Pancreas (tissue), 10 donors: ENCODE measurements at regions not wholly inside any gene's neighbourhood (a gene's known extent, or its start where the extent isn't known, plus 50 kb on each side); places are given as distances from the start of the nearest gene placed in this dataset.
A peak's percentile ranks its signal among the peaks of the same experiment; 100 is the strongest.
"Not testable (repeated sequence)": the region's sequence is repeated elsewhere in the genome, so short reads cannot be mapped to it uniquely, and the experiment has no call there.

ENCODE experiments used
- ATAC-seq, 4 donors: fragments of 200-7000 bp; cut with Tn5 transposase; one replicate each; pipeline versions ENCODE4 v1.8.0 to v1.9.1; 2020; ENCODE audit warnings: mild to moderate bottlenecking in 4 of 4, moderate library complexity in 4 of 4
- DNase-seq, 6 donors: peaks; one replicate each; pipeline ENCODE4 v3.0.0-alpha.2; 2020
- FAIRE-seq: peaks from 2 replicates; lab custom pipeline; 2012; peaks lifted over from hg19 to GRCh38; lab: Jason Lieb, UNC
- H3K27ac ChIP-seq, 4 donors: fragments of 200-600 bp; sonication (generic); 1 replicate in 3 of 4; 2 replicates in 1 of 4; pipeline versions ENCODE4 v1.5.0 to v1.8.0; 2020
- H3K27me3 ChIP-seq, 4 donors: fragments of 200-600 bp; one replicate each; pipeline ENCODE4 v1.8.0; 2021
- H3K36me3 ChIP-seq, 3 donors: fragments of 200-600 bp; sonication (generic) in 1 of 3; one replicate each; pipeline versions ENCODE4 v1.5.0 to v1.8.0; 2020 to 2021
- H3K4me1 ChIP-seq, 3 donors: fragments of 200-600 bp; one replicate each; pipeline ENCODE4 v1.8.0; 2021
- H3K4me3 ChIP-seq, 4 donors: fragments of 200-600 bp; sonication (generic) in 2 of 4; one replicate each; pipeline versions ENCODE4 v1.5.0 to v1.8.0; 2020 to 2021
- H3K9me3 ChIP-seq, 4 donors: fragments of 200-600 bp; one replicate each; pipeline ENCODE4 v1.8.0; 2021
- WGBS, 2 donors: extraction: QIAGEN DNeasy Blood & Tissue Kit; methylation state at CpG; one replicate each; pipeline ENCODE4 v1.1.7; 2013; 5-methylcytosine and 5-hydroxymethylcytosine counted together
- intact Hi-C, 3 donors: fragments of 100-400 bp; cut with DNase I; formaldehyde crosslinking; loops; one replicate each; pipeline versions ENCODE4 v1.11.1 to v1.14.2; 2022
- TF ChIP-seq, protein P1 (sequence below), 4 donors: fragments of 200-600 bp; sonication (generic) in 3 of 4; IDR thresholded peaks; one replicate each; pipeline versions ENCODE4 v1.5.0 to v1.8.0; 2021; ENCODE audit warnings: antibody characterized with exemption in 4 of 4
- donor health status: healthy with polysubstance abuse.
- donor health status: DM: no; HTN: no; CAD: no; lungs with moderate emphysema.
- donor health status: DM: no; HTN: no; CAD: no.
- donor health status: control.
- donor health status: control.
- donor health status: Bipolar disorder and iron deficiency.
- donor health status: DM: yes; HTN: yes; CAD: no.
- donor health status: DM: no; HTN: no; CAD: no.
- donor health status: DM: no; HTN: no; CAD: no.
- donor health status: DM: yes; HTN: yes; CAD: no.

DNA sequence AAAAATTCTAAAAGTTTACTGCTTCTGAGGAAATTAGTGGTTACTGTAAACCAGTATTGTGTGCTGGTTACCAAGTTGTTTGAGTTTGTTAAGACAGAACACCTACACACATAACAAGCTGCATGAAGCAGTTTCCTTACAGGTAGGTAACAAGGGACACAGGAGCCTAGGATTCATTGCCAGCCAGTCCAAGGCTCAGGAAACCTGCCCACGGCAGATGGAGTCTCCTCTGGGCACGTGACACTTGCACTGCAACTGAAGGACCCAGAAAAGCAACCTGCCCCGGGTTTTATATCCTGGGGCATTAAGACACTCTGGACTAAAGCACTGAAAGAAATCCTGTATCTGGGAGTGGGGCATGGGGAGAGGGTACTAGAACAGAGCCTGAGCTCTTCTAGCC lies 639.3 kb downstream of the ADCYAP1 start:
- WGBS, 2 donors: 54% methylated on average over 3 of the region's 3 CpGs
- no peak for FAIRE-seq
- TF ChIP-seq, protein P1, sequence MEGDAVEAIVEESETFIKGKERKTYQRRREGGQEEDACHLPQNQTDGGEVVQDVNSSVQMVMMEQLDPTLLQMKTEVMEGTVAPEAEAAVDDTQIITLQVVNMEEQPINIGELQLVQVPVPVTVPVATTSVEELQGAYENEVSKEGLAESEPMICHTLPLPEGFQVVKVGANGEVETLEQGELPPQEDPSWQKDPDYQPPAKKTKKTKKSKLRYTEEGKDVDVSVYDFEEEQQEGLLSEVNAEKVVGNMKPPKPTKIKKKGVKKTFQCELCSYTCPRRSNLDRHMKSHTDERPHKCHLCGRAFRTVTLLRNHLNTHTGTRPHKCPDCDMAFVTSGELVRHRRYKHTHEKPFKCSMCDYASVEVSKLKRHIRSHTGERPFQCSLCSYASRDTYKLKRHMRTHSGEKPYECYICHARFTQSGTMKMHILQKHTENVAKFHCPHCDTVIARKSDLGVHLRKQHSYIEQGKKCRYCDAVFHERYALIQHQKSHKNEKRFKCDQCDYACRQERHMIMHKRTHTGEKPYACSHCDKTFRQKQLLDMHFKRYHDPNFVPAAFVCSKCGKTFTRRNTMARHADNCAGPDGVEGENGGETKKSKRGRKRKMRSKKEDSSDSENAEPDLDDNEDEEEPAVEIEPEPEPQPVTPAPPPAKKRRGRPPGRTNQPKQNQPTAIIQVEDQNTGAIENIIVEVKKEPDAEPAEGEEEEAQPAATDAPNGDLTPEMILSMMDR (IDR thresholded peaks at IDR 0.05): no peak
- no peak overlapping the region for H3K27ac ChIP-seq
- intact Hi-C loops: no loop called here
- H3K27me3 ChIP-seq: no peaks in the 10 kb centered on the region
- H3K4me1 ChIP-seq: no peaks in the 10 kb centered on the region
- DNase-seq: no peak
- no peak overlapping the region for H3K4me3 ChIP-seq
- no peak for ATAC-seq
- no peaks in the 10 kb centered on the region for H3K36me3 ChIP-seq
- H3K9me3 ChIP-seq: no peaks in the 10 kb centered on the region

DNA sequence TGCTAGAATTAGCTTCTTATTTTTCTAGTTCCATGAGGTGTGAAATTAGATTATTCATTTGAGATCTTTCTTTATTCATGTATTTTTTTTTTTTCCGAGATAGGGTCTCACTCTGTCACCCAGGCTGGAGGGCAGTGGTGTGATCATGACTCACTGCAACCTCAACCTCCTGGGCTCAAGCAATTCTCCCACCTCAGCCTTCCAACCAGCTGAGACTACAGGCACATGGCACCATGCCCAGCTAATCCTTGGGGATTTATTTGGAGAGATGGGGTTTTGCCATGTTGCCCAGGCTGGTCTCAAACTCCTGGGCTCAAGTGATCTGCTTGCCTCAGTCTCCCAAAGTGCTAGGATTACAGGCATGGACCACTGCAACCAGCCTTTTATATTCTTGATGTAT lies 653.0 kb downstream of the ADCYAP1 start:
- H3K27me3 ChIP-seq, ATAC-seq, H3K27ac ChIP-seq, H3K4me1 ChIP-seq, intact Hi-C loops, H3K4me3 ChIP-seq, DNase-seq, H3K36me3 ChIP-seq, H3K9me3 ChIP-seq, FAIRE-seq: not testable (repeated sequence)
- WGBS, 2 donors: 44 to 52% methylated on average over 1 of the region's 1 CpG

DNA sequence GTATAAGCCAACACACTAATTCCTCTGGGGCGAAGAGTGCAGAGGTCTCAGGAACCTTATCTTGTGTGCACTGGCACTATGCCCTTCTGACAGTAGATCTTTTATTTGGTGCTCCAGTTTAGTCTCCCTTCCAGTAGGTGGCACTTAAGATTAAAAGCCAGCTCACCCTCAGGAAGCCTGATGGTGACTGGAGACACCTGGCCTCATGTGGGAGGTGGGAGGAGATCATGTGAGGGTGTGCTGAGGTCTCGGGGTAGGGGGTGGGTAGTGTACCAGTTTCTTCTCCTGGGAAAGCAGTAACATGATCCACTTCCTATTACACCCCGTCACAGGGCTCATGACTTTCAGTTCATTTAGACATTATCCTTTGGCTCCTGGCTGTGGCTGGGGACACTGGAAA lies 654.9 kb downstream of the ADCYAP1 start:
- Histone ChIP-seq H3K27ac (no peak overlapping the region), H3K9me3 (no peaks in the 10 kb centered on the region), H3K4me1 (no peaks in the 10 kb centered on the region), H3K36me3 (no peaks in the 10 kb centered on the region), H3K4me3 (no peak overlapping the region), H3K27me3 (no peaks in the 10 kb centered on the region)
- TF ChIP-seq, protein P1 (IDR thresholded peaks at IDR 0.05): no peak
- DNase-seq (no peak), FAIRE-seq (no peak), ATAC-seq (peak in 3 of 4 donors; percentile 22 to 57 (median 28))
- WGBS, 2 donors: 29 to 38% methylated on average over 3 of the region's 3 CpGs
- intact Hi-C loops: no loop called here

DNA sequence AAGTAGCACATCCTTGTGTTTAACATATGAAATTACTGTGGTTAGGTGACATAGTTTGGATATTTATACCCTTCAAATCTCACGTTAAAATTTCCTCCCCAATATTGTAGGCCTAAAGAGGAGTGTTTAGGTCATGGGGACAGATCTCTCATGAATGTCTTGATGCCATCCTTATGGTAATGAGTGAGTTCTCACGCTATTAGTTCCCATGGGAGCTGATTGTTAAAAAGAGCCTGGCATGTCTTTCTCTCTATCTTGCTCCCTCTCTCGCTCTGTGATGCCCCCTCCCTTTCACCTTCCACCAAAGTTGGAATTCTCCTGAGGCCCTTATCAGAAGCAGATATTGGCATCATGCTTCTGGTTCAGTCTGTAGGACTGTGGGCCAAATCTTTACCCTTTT lies 660.1 kb downstream of the ADCYAP1 start:
- Histone ChIP-seq H3K27me3 (no peaks in the 10 kb centered on the region), H3K4me1 (no peaks in the 10 kb centered on the region), H3K27ac (no peak overlapping the region), H3K36me3 (no peaks in the 10 kb centered on the region), H3K4me3 (no peak overlapping the region), H3K9me3 (no peaks in the 10 kb centered on the region)
- intact Hi-C loops: no loop called here
- ATAC-seq: no peak
- no peak for FAIRE-seq
- TF ChIP-seq, protein P1 (IDR thresholded peaks at IDR 0.05): no peak
- DNase-seq: no peak
- 54 to 62% methylated on average over 3 of the region's 3 CpGs for WGBS, 2 donors

DNA sequence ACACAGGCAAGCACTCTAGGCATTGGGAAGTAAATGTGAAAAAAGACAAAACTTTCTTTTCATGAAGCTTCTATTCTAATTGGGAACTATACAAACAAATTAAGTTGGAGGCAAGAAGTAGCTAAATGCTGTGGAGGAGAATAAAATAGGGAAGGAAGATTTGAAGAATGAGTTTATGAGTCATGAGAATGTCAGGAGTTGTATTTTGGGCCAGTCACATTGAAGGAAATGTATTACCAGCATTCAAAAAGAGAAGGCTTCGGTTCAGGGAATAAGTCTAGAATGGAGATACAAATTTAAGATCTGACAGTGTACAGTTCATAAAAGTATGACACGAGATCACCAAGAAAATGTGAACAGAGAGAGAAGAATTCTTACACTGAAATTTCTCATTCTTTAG lies 666.5 kb downstream of the ADCYAP1 start:
- Histone ChIP-seq H3K36me3 (no peaks in the 10 kb centered on the region), H3K27me3 (no peaks in the 10 kb centered on the region), H3K27ac (no peak overlapping the region), H3K4me3 (no peak overlapping the region), H3K9me3 (no peaks in the 10 kb centered on the region), H3K4me1 (no peaks in the 10 kb centered on the region)
- DNase-seq (no peak), ATAC-seq (no peak), FAIRE-seq (no peak)
- TF ChIP-seq, protein P1 (IDR thresholded peaks at IDR 0.05): no peak
- 57 to 74% methylated on average over 2 of the region's 2 CpGs for WGBS, 2 donors
- intact Hi-C loops: no loop called here

DNA sequence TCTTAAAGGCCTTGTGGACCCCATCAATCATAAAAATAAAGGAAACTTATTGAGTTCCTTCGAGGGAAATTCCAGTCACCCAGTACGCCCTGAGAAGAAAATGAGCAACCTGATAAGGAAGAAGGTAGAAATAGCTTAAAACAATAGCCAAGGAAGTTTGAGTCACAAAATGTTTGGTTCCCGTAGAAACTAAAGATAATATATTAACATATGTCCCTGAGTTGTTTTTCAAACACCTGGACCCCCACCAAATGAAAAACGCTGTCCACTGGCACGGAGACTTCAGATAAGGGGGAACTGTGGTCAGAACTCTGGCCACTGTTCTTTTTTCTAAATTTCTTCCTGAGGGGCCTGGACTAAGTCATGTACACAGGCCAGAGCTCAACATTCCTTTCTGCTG lies 669.1 kb downstream of the ADCYAP1 start:
- no peaks in the 10 kb centered on the region for H3K9me3 ChIP-seq
- no peak overlapping the region for H3K27ac ChIP-seq
- H3K4me1 ChIP-seq: no peaks in the 10 kb centered on the region
- no peak for ATAC-seq
- TF ChIP-seq, protein P1 (IDR thresholded peaks at IDR 0.05): no peak
- H3K36me3 ChIP-seq: no peaks in the 10 kb centered on the region
- WGBS, 2 donors: 22 to 30% methylated on average over 5 of the region's 5 CpGs
- FAIRE-seq: no peak
- H3K4me3 ChIP-seq: no peak overlapping the region
- intact Hi-C loops: no loop called here
- no peak for DNase-seq
- H3K27me3 ChIP-seq: no peaks in the 10 kb centered on the region
